ENCODE measurements at regions not wholly inside any gene's neighbourhood (a gene's known extent, or its start where the extent isn't known, plus 50 kb on each side); places are given as distances from the start of the nearest gene placed in this dataset.

DNA sequence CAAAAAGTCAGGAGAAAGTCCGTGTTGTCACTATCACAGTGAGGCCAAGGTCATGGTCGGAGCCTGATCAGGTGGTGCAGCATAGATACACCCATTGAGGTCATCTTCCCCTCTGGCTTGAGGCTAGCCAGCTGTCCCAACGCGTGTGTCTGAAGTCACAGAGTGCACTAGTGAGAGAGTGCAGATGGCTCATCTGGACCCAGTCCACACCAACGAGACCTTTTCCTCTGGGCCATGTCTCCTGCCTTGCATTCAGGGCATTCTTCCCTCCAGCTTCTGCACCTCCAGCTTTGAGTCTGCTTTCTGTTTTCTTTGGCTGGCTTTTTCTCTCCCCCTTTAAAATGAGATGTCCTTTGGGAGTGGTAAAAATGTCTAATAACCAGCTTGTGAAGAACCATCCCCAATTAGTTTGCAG is 146.9 kb downstream of the TDRD15 start:
- no peak overlapping the region for H3K4me3 ChIP-seq
- intact Hi-C loops (cut with DNase I): no loop called here
- H3K36me3 ChIP-seq: no peaks in the 10 kb centered on the region
- H3K27me3 ChIP-seq: no peaks in the 10 kb centered on the region
- peaks cover 19% of the 10 kb centered on the region for H3K4me1 ChIP-seq
- DNase-seq (ENCODE audit: extremely low spot score in 2 of 2): peak in 1 of 2 donors; percentile 91
- no peaks in the 10 kb centered on the region for H3K9me3 ChIP-seq
- TF ChIP-seq, protein P1, sequence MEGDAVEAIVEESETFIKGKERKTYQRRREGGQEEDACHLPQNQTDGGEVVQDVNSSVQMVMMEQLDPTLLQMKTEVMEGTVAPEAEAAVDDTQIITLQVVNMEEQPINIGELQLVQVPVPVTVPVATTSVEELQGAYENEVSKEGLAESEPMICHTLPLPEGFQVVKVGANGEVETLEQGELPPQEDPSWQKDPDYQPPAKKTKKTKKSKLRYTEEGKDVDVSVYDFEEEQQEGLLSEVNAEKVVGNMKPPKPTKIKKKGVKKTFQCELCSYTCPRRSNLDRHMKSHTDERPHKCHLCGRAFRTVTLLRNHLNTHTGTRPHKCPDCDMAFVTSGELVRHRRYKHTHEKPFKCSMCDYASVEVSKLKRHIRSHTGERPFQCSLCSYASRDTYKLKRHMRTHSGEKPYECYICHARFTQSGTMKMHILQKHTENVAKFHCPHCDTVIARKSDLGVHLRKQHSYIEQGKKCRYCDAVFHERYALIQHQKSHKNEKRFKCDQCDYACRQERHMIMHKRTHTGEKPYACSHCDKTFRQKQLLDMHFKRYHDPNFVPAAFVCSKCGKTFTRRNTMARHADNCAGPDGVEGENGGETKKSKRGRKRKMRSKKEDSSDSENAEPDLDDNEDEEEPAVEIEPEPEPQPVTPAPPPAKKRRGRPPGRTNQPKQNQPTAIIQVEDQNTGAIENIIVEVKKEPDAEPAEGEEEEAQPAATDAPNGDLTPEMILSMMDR (IDR thresholded peaks at IDR 0.05): no peak
- TF ChIP-seq POLR2AphosphoS5 (IDR thresholded peaks at IDR 0.05; ENCODE audit: insufficient read depth in 1 of 2, low read depth in 1 of 2): peak; percentile 10 to 66
- no peak for TF ChIP-seq POLR2A (IDR thresholded peaks at IDR 0.05)
- H3K27ac ChIP-seq: peak overlapping the region; percentile 27

DNA sequence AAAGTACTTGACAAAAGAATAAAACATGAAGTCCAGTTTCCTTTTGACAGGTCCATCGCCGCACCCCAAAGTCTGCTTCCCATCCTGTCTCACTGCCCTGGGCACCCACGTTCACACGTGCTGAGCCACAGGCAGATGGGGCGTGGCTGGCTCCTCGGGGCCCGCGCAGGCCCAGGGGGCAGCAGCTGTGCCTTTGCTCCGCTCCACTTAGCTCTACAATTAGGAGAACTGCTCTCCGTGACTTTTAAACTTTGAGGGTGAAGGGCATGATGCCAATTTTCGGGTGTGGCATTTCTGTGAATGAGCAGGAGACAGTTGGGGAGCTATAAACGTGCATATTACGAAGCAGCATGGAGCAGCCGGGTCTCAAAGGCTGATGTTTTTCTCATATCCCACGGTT is 152.4 kb downstream of the TDRD15 start:
- H3K4me3 ChIP-seq: no peak overlapping the region
- no peaks in the 10 kb centered on the region for H3K36me3 ChIP-seq
- no peaks in the 10 kb centered on the region for H3K9me3 ChIP-seq
- no peak overlapping the region for H3K27ac ChIP-seq
- H3K27me3 ChIP-seq: no peaks in the 10 kb centered on the region
- TF ChIP-seq POLR2A (IDR thresholded peaks at IDR 0.05): no peak
- peaks cover 4% of the 10 kb centered on the region for H3K4me1 ChIP-seq
- intact Hi-C loops (cut with DNase I): no loop called here
- no peak for DNase-seq (ENCODE audit: extremely low spot score in 2 of 2)

DNA sequence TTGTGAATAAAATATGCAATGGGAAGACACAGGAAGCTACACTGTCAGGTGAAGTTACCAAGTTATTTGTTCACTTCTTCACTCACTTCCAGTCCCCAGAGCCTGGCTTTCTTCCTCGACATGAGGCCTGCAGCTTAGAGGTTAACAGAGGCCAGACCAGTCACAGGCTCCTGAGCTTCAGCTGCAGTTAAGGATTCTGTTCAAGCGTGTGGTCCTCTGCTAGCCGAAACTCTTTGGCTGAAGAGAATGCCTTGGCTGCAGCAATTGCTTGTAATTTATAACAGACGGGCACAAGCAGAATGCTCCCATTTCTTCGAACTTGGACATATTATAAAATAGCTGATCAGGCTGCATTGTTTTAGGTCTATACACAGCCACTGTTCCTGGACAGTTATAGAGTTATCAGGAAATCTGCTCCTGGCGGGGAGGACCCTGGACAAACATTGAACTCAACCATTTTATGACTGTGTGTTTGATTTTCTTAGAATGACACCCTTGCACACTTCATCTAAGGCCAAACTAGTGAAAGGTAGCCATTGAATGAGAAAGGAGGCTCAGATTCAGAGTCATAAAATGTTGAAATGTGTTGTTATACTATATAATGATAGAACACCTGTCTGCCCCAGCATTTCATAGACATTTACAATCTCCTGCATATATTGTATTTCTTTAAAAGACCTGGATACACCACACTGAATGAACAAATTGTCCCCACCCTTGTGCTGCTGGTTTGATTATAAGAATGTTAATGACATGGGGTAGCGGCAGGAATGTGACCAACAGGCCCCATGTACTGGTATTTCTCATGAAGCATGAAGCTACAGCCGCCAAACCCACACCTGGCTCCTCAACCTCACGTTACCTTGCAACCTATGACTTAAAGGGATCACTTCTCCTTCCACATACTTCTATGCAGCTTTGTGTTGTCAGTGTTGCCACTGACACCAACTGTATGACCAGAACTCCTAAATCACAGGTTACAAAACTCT is 153.6 kb downstream of the TDRD15 start:
- Histone ChIP-seq H3K9me3 (no peaks in the 10 kb centered on the region), H3K4me3 (no peak overlapping the region), H3K4me1 (no peaks in the 10 kb centered on the region), H3K27me3 (no peaks in the 10 kb centered on the region), H3K36me3 (no peaks in the 10 kb centered on the region), H3K27ac (no peak overlapping the region)
- intact Hi-C loops (cut with DNase I): no loop called here
- no peak for DNase-seq (ENCODE audit: extremely low spot score in 2 of 2)
- TF ChIP-seq POLR2AphosphoS5 (IDR thresholded peaks at IDR 0.05; ENCODE audit: insufficient read depth in 1 of 2, low read depth in 1 of 2) (no peak), POLR2A (IDR thresholded peaks at IDR 0.05) (no peak)
- TF ChIP-seq, protein P1 (IDR thresholded peaks at IDR 0.05): no peak

DNA sequence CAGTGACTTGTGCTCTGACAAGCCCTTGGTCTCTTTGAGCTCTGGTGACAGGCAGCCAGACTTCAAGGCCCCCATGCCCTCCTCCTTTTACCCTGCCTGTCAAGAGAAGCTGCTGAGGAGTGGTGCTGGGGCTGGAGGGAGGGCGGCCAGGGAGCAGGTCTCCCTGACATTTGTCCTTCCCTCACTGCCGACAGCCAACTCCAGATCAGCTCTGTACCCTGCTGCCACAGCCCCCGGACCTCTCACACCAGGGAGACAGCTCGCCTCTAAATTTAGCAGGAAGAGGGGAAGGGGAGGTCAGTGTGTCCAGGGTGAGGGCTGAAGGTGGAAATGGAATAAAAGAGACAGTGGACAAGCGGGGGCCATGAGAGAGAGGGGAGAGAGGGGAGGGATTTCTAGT is 155.8 kb downstream of the TDRD15 start:
- intact Hi-C loops (cut with DNase I): no loop called here
- Histone ChIP-seq H3K36me3 (no peaks in the 10 kb centered on the region), H3K9me3 (no peaks in the 10 kb centered on the region), H3K27ac (no peak overlapping the region), H3K4me3 (no peak overlapping the region), H3K4me1 (no peaks in the 10 kb centered on the region), H3K27me3 (no peaks in the 10 kb centered on the region)
- TF ChIP-seq POLR2AphosphoS5 (IDR thresholded peaks at IDR 0.05; ENCODE audit: insufficient read depth in 1 of 2, low read depth in 1 of 2): no peak
- no peak for TF ChIP-seq POLR2A (IDR thresholded peaks at IDR 0.05)
- TF ChIP-seq, protein P1 (IDR thresholded peaks at IDR 0.05): no peak
- DNase-seq (ENCODE audit: extremely low spot score in 2 of 2): no peak

DNA sequence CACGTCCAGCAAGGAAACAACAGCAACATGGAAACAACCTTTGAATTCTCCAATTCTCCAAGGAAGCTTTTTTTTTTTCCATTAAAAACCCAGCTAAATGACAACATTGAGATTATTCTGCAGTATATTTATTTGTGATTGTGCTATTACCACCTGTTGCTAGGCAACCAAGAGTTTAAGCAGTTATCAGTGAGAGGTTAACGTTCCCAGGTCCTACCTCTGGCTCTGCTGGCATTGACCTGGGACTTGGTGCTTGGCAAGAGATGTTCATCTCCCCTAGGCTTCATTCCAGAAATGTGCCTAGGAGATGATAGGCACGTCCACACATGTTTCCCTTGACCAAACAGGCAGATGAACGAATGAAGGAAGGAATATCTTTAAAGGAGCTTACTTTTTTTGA is 157.0 kb downstream of the TDRD15 start:
- TF ChIP-seq, protein P1 (IDR thresholded peaks at IDR 0.05): no peak
- TF ChIP-seq POLR2AphosphoS5 (IDR thresholded peaks at IDR 0.05; ENCODE audit: insufficient read depth in 1 of 2, low read depth in 1 of 2) (no peak), POLR2A (IDR thresholded peaks at IDR 0.05) (no peak)
- no peaks in the 10 kb centered on the region for H3K36me3 ChIP-seq
- no peaks in the 10 kb centered on the region for H3K27me3 ChIP-seq
- H3K4me1 ChIP-seq: no peaks in the 10 kb centered on the region
- no peak overlapping the region for H3K4me3 ChIP-seq
- no peaks in the 10 kb centered on the region for H3K9me3 ChIP-seq
- intact Hi-C loops (cut with DNase I): no loop called here
- H3K27ac ChIP-seq: no peak overlapping the region
- no peak for DNase-seq (ENCODE audit: extremely low spot score in 2 of 2)

All from vagina (tissue), 2 donors.